HG03175 (cell line): ENCODE measurements at regions not wholly inside any gene's neighbourhood (a gene's known extent, or its start where the extent isn't known, plus 50 kb on each side); places are given as distances from the start of the nearest gene placed in this dataset.
"Not testable (repeated sequence)": the region's sequence is repeated elsewhere in the genome, so short reads cannot be mapped to it uniquely, and the experiment has no call there.

Experiments
- ATAC-seq: cut with Tn5 transposase; IDR thresholded peaks from one replicate; pipeline ENCODE4 v1.9.1; 2021; ENCODE audit warnings: mild to moderate bottlenecking, moderate library complexity; ENCODE audit not compliant: unreplicated experiment

GRCh38 chr6:85135376-85136094 lies 314.3 kb upstream of the NT5E start:
- no peak for ATAC-seq

- ATAC-seq = no peak
Observed at GRCh38 chr6:85134172-85134571, 315.7 kb upstream of the NT5E start.

GRCh38 chr6:85132091-85132490 lies 317.8 kb upstream of the NT5E start:
- ATAC-seq = no peak

- ATAC-seq = no peak
Observed at GRCh38 chr6:85130743-85131142, 319.1 kb upstream of the NT5E start.

- ATAC-seq = no peak
Observed at GRCh38 chr6:85129881-85130280, 320.0 kb upstream of the NT5E start.

GRCh38 chr6:85128781-85129180 lies 321.1 kb upstream of the NT5E start:
- no peak for ATAC-seq

- not testable (repeated sequence) for ATAC-seq
Observed at GRCh38 chr6:85128256-85128655, 321.6 kb upstream of the NT5E start.

- no peak for ATAC-seq
Observed at GRCh38 chr6:85127696-85128243, 322.1 kb upstream of the NT5E start.

GRCh38 chr6:85127168-85127498 lies 322.8 kb upstream of the NT5E start:
- peak; percentile 2 for ATAC-seq

GRCh38 chr6:85126485-85127167 lies 323.3 kb upstream of the NT5E start:
- ATAC-seq = peak; percentile 70

GRCh38 chr6:85125526-85125925 lies 324.4 kb upstream of the NT5E start:
- ATAC-seq = no peak

- no peak for ATAC-seq
Observed at GRCh38 chr6:85124472-85125354, 325.2 kb upstream of the NT5E start.

- no peak for ATAC-seq
Observed at GRCh38 chr6:85121158-85121557, 328.7 kb upstream of the NT5E start.

- no peak for ATAC-seq
Observed at GRCh38 chr6:85118652-85119235, 331.1 kb upstream of the NT5E start.

- no peak for ATAC-seq
Observed at GRCh38 chr6:85118233-85118632, 331.6 kb upstream of the NT5E start.

GRCh38 chr6:85116475-85116874 lies 333.4 kb upstream of the NT5E start:
- no peak for ATAC-seq

GRCh38 chr6:85115876-85116275 lies 334.0 kb upstream of the NT5E start:
- ATAC-seq = no peak

- no peak for ATAC-seq
Observed at GRCh38 chr6:85115376-85115775, 334.5 kb upstream of the NT5E start.

GRCh38 chr6:85114581-85114935 lies 335.3 kb upstream of the NT5E start:
- ATAC-seq = no peak

GRCh38 chr6:85113934-85114580 lies 335.8 kb upstream of the NT5E start:
- ATAC-seq = no peak

GRCh38 chr6:85112540-85112939 lies 337.3 kb upstream of the NT5E start:
- ATAC-seq = no peak
